ENCODE measurements at regions not wholly inside any gene's neighbourhood (a gene's known extent, or its start where the extent isn't known, plus 50 kb on each side); places are given as distances from the start of the nearest gene placed in this dataset.
"Not testable (repeated sequence)": the region's sequence is repeated elsewhere in the genome, so short reads cannot be mapped to it uniquely, and the experiment has no call there.

GRCh38 chr1:239112101-239112935 lies 274.1 kb upstream of the CHRM3 start:
- no peak for DNase-seq (ENCODE audit: low read depth)

- no peak for DNase-seq (ENCODE audit: low read depth)
Measured at GRCh38 chr1:239107676-239108075, 278.7 kb upstream of the CHRM3 start.

- not testable (repeated sequence) for DNase-seq (ENCODE audit: low read depth)
Measured at GRCh38 chr1:239106689-239107088, 279.7 kb upstream of the CHRM3 start.

GRCh38 chr1:239098400-239099037 lies 287.8 kb upstream of the CHRM3 start:
- DNase-seq (ENCODE audit: low read depth): no peak

GRCh38 chr1:239091537-239091936 lies 294.8 kb upstream of the CHRM3 start:
- DNase-seq (ENCODE audit: low read depth): no peak

GRCh38 chr1:239084459-239085080 lies 301.8 kb upstream of the CHRM3 start:
- no peak for DNase-seq (ENCODE audit: low read depth)

- DNase-seq (ENCODE audit: low read depth): not testable (repeated sequence)
Measured at GRCh38 chr1:239081947-239082346, 304.4 kb upstream of the CHRM3 start.

- no peak for DNase-seq (ENCODE audit: low read depth)
Measured at GRCh38 chr1:239067480-239067879, 318.9 kb upstream of the CHRM3 start.

- DNase-seq (ENCODE audit: low read depth): no peak
Measured at GRCh38 chr1:239067058-239067457, 319.3 kb upstream of the CHRM3 start.

GRCh38 chr1:239061770-239062169 lies 324.6 kb upstream of the CHRM3 start:
- no peak for DNase-seq (ENCODE audit: low read depth)

- DNase-seq (ENCODE audit: low read depth): no peak
Measured at GRCh38 chr1:239058190-239058589, 328.2 kb upstream of the CHRM3 start.

GRCh38 chr1:239056940-239057339 lies 329.4 kb upstream of the CHRM3 start:
- DNase-seq (ENCODE audit: low read depth): no peak

- DNase-seq (ENCODE audit: low read depth): no peak
Measured at GRCh38 chr1:239053279-239053678, 333.1 kb upstream of the CHRM3 start.

- DNase-seq (ENCODE audit: low read depth): no peak
Measured at GRCh38 chr1:239049571-239049970, 336.8 kb upstream of the CHRM3 start.

GRCh38 chr1:239044829-239045228 lies 341.5 kb upstream of the CHRM3 start:
- DNase-seq (ENCODE audit: low read depth): no peak

- DNase-seq (ENCODE audit: low read depth): no peak
Measured at GRCh38 chr1:239040523-239040922, 345.8 kb upstream of the CHRM3 start.

GRCh38 chr1:239031310-239031709 lies 355.1 kb upstream of the CHRM3 start:
- no peak for DNase-seq (ENCODE audit: low read depth)

- no peak for DNase-seq (ENCODE audit: low read depth)
Measured at GRCh38 chr1:239025997-239026694, 360.2 kb upstream of the CHRM3 start.

GRCh38 chr1:239025223-239025622 lies 361.1 kb upstream of the CHRM3 start:
- no peak for DNase-seq (ENCODE audit: low read depth)

GRCh38 chr1:239023732-239024360 lies 362.5 kb upstream of the CHRM3 start:
- no peak for DNase-seq (ENCODE audit: low read depth)

GRCh38 chr1:239016337-239016736 lies 370.0 kb upstream of the CHRM3 start:
- DNase-seq (ENCODE audit: low read depth): no peak

- DNase-seq (ENCODE audit: low read depth): no peak
Measured at GRCh38 chr1:239011382-239011781, 375.0 kb upstream of the CHRM3 start.
